Stimulated activated CD8-positive, alpha-beta memory T cell treated with anti-CD3 and anti-CD28 coated beads, Interleukin-12 subunit alpha, Interleukin-12 subunit beta, amount 100 ng/mL, for 24 hours (primary cell): ENCODE measurements at regions not wholly inside any gene's neighbourhood (a gene's known extent, or its start where the extent isn't known, plus 50 kb on each side); places are given as distances from the start of the nearest gene placed in this dataset.
"Not testable (repeated sequence)": the region's sequence is repeated elsewhere in the genome, so short reads cannot be mapped to it uniquely, and the experiment has no call there.

Experiments
- DNase-seq: peaks from one replicate; pipeline ENCODE4 v3.0.0-alpha.2; 2020; ENCODE audit errors: extremely low read depth

- DNase-seq, result no peak
Measured at GRCh38 chr19:28569132-28570131, 643.5 kb downstream of the UQCRFS1 start.

GRCh38 chr19:28567834-28568233 lies 645.1 kb downstream of the UQCRFS1 start:
- DNase-seq, result no peak

- DNase-seq, result no peak
Measured at GRCh38 chr19:28563964-28564921, 648.7 kb downstream of the UQCRFS1 start.

- DNase-seq, result no peak
Measured at GRCh38 chr19:28560786-28561185, 652.2 kb downstream of the UQCRFS1 start.

GRCh38 chr19:28558783-28559182 lies 654.2 kb downstream of the UQCRFS1 start:
- DNase-seq, result no peak

GRCh38 chr19:28556371-28556770 lies 656.6 kb downstream of the UQCRFS1 start:
- no peak for DNase-seq

GRCh38 chr19:28555317-28555716 lies 657.6 kb downstream of the UQCRFS1 start:
- no peak for DNase-seq

- no peak for DNase-seq
Measured at GRCh38 chr19:28554321-28555091, 658.4 kb downstream of the UQCRFS1 start.

- no peak for DNase-seq
Measured at GRCh38 chr19:28553764-28554163, 659.2 kb downstream of the UQCRFS1 start.

GRCh38 chr19:28553005-28553404 lies 659.9 kb downstream of the UQCRFS1 start:
- no peak for DNase-seq

- DNase-seq, result no peak
Measured at GRCh38 chr19:28549680-28550277, 663.2 kb downstream of the UQCRFS1 start.

GRCh38 chr19:28546148-28546685 lies 666.7 kb downstream of the UQCRFS1 start:
- DNase-seq, result no peak

GRCh38 chr19:28545397-28545796 lies 667.6 kb downstream of the UQCRFS1 start:
- not testable (repeated sequence) for DNase-seq

GRCh38 chr19:28544451-28545261 lies 668.3 kb downstream of the UQCRFS1 start:
- DNase-seq, result no peak

GRCh38 chr19:28543244-28543776 lies 669.6 kb downstream of the UQCRFS1 start:
- DNase-seq, result no peak

GRCh38 chr19:28542394-28543243 lies 670.3 kb downstream of the UQCRFS1 start:
- no peak for DNase-seq

- DNase-seq, result no peak
Measured at GRCh38 chr19:28541602-28542393, 671.2 kb downstream of the UQCRFS1 start.

GRCh38 chr19:28541029-28541428 lies 671.9 kb downstream of the UQCRFS1 start:
- DNase-seq, result no peak
